ENCODE measurements at regions not wholly inside any gene's neighbourhood (a gene's known extent, or its start where the extent isn't known, plus 50 kb on each side); places are given as distances from the start of the nearest gene placed in this dataset.

GRCh38 chr2:212592695-212593094 is 54.1 kb upstream of the ERBB4 start:
- TF ChIP-seq POLR2AphosphoS5 (IDR thresholded peaks at IDR 0.05; ENCODE audit: low read depth, low read length) (no peak), EZH2phosphoT487 (IDR thresholded peaks at IDR 0.05; ENCODE audit: borderline replicate concordance, low read depth) (no peak), CTCF (IDR thresholded peaks at IDR 0.05) (no peak), GATA2 (CRISPR knock-in tag; IDR thresholded peaks at IDR 0.05) (no peak)
